NCI-H1105 treated with DMSO at 0.1 percent for 48 hours (cell line): ENCODE measurements at regions not wholly inside any gene's neighbourhood (a gene's known extent, or its start where the extent isn't known, plus 50 kb on each side); places are given as distances from the start of the nearest gene placed in this dataset.
"Not testable (repeated sequence)": the region's sequence is repeated elsewhere in the genome, so short reads cannot be mapped to it uniquely, and the experiment has no call there.

Experiments used
- DNase-seq: peaks from one replicate; lab custom pipeline; 2025; lab: John Stamatoyannopoulos, UW

- DNase-seq: no peak
These were observed 69.7 kb downstream of the CMAS start for GRCh38 chr12:22115711-22116110.

- DNase-seq: no peak
These were observed 70.4 kb downstream of the CMAS start for GRCh38 chr12:22116376-22116775.

GRCh38 chr12:22117563-22118237 lies 71.7 kb downstream of the CMAS start:
- peak; percentile 11 for DNase-seq

- no peak for DNase-seq
These were observed 72.3 kb downstream of the CMAS start for GRCh38 chr12:22118238-22118790.

- no peak for DNase-seq
These were observed 75.2 kb downstream of the CMAS start for GRCh38 chr12:22121224-22121623.

GRCh38 chr12:22122359-22122758 lies 76.3 kb downstream of the CMAS start:
- DNase-seq: no peak

GRCh38 chr12:22124987-22125386 lies 79.0 kb downstream of the CMAS start:
- DNase-seq: no peak

GRCh38 chr12:22126101-22126500 lies 80.1 kb downstream of the CMAS start:
- DNase-seq: not testable (repeated sequence)

- DNase-seq: no peak
These were observed 80.7 kb downstream of the CMAS start for GRCh38 chr12:22126758-22127157.

GRCh38 chr12:22130671-22131070 lies 84.7 kb downstream of the CMAS start:
- DNase-seq: no peak

GRCh38 chr12:22136604-22137117 lies 90.6 kb downstream of the CMAS start:
- not testable (repeated sequence) for DNase-seq
